LNCaP clone FGC (cell line): ENCODE measurements at regions not wholly inside any gene's neighbourhood (a gene's known extent, or its start where the extent isn't known, plus 50 kb on each side); places are given as distances from the start of the nearest gene placed in this dataset.

ENCODE experiments used
- DNase-seq: peaks from one replicate; pipeline ENCODE4 v3.0.0-alpha.2; 2011; ENCODE audit warnings: low read depth
- H3K4me3 ChIP-seq: 2 replicates; pipeline ENCODE4 v1.5.1; 2011; ENCODE audit warnings: mild to moderate bottlenecking, low read depth, low read length, control low read depth
- TF ChIP-seq, protein P1 (sequence below): IDR thresholded peaks from 2 replicates; pipeline ENCODE4 v1.5.1; 2012; ENCODE audit warnings: mild to moderate bottlenecking; ENCODE audit not compliant: control insufficient read depth, insufficient read depth; ENCODE audit errors: extremely low read depth

DNA sequence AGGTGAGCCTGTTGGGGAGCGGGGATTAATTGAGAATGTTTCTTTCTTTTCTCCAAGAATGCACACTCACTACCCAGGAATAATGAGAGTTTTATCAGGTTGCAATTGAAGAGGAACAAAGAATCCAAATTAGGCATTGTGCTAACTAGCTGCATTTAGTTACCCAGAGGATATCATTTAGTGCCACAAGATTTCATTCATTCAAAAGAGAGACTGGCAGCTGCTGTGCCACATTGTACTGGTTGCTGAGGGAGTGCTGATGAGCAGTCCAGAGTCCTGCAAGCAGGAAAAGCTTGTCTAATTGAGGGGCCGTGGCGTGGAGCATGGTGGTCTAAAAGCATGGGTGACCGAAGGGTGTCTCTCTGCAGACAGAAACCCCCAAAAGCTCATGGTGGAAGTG is 97.6 kb downstream of the CTAGE1 start:
- TF ChIP-seq, protein P1, sequence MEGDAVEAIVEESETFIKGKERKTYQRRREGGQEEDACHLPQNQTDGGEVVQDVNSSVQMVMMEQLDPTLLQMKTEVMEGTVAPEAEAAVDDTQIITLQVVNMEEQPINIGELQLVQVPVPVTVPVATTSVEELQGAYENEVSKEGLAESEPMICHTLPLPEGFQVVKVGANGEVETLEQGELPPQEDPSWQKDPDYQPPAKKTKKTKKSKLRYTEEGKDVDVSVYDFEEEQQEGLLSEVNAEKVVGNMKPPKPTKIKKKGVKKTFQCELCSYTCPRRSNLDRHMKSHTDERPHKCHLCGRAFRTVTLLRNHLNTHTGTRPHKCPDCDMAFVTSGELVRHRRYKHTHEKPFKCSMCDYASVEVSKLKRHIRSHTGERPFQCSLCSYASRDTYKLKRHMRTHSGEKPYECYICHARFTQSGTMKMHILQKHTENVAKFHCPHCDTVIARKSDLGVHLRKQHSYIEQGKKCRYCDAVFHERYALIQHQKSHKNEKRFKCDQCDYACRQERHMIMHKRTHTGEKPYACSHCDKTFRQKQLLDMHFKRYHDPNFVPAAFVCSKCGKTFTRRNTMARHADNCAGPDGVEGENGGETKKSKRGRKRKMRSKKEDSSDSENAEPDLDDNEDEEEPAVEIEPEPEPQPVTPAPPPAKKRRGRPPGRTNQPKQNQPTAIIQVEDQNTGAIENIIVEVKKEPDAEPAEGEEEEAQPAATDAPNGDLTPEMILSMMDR: no peak
- no peak overlapping the region for H3K4me3 ChIP-seq
- no peak for DNase-seq

DNA sequence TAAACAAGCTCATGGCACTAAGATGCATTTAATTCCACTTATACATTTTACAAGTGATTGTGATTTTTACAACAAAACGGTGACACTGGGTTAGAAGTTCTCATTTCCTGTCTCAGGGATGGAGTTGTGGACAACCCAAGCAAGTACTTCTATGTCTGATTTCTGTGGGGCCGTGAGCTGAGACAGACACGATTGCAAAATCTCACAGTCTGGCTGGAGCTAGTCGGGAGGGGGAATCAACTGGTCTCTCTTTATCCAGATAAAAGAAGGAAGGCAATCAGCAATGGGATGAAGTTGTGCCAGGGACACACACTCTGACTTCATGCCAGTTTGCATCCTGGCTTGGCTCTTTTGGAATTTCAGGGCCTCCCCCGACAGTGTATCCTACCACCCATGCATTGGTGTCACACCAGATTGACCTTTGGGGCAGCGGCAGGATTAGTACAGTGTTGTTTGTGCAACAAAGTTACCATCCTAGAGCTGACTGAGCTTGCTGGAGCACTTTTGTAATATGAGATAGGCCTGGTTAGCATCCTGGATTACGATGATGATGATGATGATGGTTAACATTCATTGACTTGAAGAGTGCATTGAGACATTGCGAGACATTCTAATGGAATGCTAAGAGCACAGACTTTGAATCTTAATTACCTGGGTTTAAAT is 98.8 kb downstream of the CTAGE1 start:
- H3K4me3 ChIP-seq: no peak overlapping the region
- no peak for DNase-seq
- TF ChIP-seq, protein P1: no peak

DNA sequence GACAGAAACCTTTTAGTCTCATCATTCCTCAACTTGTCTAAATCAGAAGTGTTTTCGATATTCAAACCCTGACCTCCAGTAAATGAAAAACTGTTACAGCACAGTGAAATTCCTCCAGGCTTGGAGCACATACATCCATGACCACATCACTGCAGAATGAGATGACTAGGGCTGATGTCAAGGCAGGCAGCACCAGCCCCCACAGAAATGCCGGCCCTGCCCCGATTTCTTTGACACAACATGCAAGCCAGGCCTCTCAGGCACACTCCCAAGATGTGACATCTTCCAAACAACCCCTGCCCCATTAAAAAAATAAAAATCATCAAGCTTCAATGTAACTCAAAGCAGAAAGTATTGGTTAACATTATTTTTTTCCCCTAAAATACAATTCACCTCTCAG is 103.3 kb downstream of the CTAGE1 start:
- TF ChIP-seq, protein P1: no peak
- no peak for DNase-seq
- no peak overlapping the region for H3K4me3 ChIP-seq

DNA sequence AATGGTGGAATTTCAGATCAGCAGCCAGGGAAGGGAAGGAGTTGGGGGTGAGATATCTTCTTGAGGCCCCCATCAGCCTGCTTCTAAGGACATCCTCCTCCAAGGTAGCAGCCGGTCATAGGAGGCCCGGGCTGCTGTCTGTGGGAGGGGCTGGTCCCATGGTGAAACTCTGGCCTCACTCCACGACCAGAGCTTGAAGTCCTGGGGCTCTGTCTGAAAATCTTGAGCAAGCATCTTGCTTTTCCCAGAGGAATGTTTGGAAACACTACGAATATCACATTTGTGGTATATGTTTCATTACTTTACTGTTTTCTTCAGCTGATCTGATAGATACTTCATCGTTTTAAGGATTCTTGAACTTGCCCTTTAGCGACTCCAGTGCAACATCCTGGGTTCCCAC is 103.7 kb downstream of the CTAGE1 start:
- H3K4me3 ChIP-seq: no peak overlapping the region
- no peak for DNase-seq
- TF ChIP-seq, protein P1: no peak

DNA sequence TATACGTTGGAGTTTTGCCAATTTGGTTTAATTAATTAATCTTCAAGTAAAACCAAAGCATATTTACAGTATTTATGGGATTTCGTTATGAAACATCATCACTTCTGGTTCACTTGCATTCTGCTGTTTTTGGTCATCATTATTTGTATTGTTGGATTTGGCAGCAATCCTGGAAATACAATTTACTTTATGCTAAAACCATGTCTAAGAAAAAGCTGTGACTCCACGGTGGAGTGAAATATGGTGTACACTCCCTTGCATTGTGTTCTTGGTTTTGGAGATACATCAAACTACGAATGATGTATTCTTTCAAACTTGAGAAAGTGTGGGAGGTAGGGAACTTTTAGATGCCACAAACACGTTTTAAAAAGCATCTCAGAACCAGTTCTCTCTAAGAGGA is 106.4 kb downstream of the CTAGE1 start:
- H3K4me3 ChIP-seq: no peak overlapping the region
- TF ChIP-seq, protein P1: no peak
- no peak for DNase-seq

DNA sequence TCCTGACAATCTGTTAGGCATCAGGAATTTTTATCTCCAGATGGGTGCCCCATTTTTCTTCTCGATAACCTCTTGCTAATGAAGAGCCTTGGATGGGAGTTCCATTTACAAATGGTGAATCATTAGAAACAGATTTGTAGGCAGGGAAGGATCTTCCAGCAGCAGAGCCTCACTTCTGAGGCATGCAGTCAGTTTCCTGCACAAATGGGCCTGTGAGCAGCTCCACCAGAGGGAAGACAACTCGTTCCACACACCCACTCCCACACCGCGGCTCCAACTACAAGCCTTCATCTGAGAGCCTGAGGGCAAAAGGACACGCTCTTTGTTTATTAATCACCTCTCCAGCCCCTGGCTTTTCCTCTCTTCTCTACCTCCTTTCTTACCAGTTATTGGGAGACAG is 108.5 kb downstream of the CTAGE1 start:
- TF ChIP-seq, protein P1: no peak
- DNase-seq: no peak

DNA sequence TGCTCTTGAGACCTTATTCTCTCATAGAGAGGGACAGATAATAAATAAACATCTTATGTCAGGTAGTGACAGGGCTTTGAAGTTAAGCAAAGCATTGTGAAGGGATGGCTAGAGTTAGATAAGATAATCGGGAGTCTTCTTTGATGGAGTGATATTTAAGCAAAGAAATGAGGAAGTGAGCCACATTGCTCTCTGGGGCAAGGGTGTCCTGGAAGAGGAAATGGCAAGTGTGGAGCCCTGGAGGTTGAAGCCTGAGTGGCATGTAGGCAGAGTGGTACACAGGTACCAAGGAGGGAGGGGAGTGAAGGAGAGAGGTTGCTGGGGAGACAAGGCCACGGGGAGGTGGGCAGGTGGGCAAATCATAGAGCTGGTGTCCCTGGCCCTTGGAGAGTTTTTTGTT is 110.2 kb downstream of the CTAGE1 start:
- H3K4me3 ChIP-seq: no peak overlapping the region
- DNase-seq: no peak
- TF ChIP-seq, protein P1: no peak

More for the DNA sequence above, 108.5 kb downstream of the CTAGE1 start:
- H3K4me3 ChIP-seq: no peak overlapping the region
